ENCODE measurements at regions not wholly inside any gene's neighbourhood (a gene's known extent, or its start where the extent isn't known, plus 50 kb on each side); places are given as distances from the start of the nearest gene placed in this dataset.

DNA sequence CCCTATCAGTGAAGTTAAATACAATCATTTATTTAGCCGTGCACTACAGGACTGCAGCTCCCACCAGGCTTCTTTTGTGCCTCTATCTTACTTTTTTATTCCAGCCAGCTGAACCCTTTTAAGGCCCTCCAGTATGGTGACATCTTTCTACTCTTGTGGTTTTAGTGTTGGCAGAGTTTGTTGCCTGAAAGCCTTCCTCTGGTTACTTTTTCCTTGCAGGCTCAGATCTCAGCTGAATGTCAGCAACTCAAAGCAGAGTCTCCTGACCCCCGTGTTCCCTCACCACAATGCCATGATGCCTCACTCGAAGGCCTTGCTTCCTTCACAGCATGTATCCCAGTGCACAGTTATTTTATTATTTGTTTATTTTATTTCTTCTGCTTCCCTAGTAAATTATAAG, 818.9 kb upstream of the LCORL start:
- TF ChIP-seq CTCF (IDR thresholded peaks at IDR 0.05; ENCODE audit: insufficient read depth, low read length) = no peak
- no peak for TF ChIP-seq POLR2AphosphoS5 (IDR thresholded peaks at IDR 0.05; ENCODE audit: low read depth)

All from HL-60 (cell line).